ENCODE measurements at regions not wholly inside any gene's neighbourhood (a gene's known extent, or its start where the extent isn't known, plus 50 kb on each side); places are given as distances from the start of the nearest gene placed in this dataset.

DNA sequence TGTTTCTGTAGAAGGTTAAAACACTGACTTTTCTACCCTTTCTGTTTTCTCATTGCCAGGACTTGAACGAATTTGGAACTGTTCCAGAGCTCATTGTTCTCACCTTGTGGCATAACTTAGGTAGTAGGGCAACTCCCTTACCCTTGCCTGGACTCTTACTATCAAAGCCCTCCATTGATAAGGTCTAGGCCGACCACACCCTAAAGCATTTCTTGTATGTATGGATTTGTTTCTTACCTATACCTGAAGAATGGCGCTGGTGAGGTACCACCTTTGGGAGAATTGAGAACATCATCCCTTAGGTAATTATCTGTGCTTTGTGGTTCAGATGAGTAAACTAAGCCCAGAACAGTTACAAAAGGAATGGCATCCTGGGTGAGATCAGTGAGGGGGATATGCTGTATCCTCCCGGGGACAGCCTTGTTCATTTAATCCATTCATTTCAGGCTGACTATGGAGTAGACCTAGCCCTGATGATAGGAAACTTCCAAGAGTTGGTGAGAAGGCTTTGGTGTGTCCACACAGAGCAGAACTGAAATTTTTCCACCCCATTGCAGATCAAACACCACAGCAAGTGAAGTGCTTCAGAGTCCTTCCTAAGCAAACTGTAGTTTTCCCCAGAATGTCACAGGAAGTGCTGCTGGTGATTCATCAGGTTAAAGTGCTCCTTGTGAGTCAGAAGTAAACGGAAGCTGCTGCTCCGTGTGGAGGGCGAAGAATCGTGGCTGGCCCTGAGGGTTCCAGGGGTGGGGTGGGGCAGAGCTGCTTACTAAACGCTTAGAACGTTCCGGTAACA lies 113.0 kb downstream of the TEX26 start:
- 12 to 24% (median 23%) methylated on average over 11 of the region's 11 CpGs for WGBS, 5 donors
- intact Hi-C loops (cut with DNase I; ENCODE audit: low total_unique reads), result no loop called here
- Histone ChIP-seq H3K27ac (peak overlapping the region; percentile 69 to 87 (median 86)), H3K27me3 (peaks cover 0 to 3% (median 0%) of the 10 kb centered on the region in 3 donors), H3K9me3 (no peaks in the 10 kb centered on the region), H3K4me1 (peaks cover 23 to 37% (median 32%) of the 10 kb centered on the region in 4 donors), H3K36me3 (no peaks in the 10 kb centered on the region), H3K4me3 (no peak overlapping the region)
- DNase-seq, result peak; percentile 69 to 84
- peak in 2 of 3 donors; percentile 59 to 91 for TF ChIP-seq POLR2AphosphoS5 (IDR thresholded peaks at IDR 0.05)
- TF ChIP-seq, protein P1, sequence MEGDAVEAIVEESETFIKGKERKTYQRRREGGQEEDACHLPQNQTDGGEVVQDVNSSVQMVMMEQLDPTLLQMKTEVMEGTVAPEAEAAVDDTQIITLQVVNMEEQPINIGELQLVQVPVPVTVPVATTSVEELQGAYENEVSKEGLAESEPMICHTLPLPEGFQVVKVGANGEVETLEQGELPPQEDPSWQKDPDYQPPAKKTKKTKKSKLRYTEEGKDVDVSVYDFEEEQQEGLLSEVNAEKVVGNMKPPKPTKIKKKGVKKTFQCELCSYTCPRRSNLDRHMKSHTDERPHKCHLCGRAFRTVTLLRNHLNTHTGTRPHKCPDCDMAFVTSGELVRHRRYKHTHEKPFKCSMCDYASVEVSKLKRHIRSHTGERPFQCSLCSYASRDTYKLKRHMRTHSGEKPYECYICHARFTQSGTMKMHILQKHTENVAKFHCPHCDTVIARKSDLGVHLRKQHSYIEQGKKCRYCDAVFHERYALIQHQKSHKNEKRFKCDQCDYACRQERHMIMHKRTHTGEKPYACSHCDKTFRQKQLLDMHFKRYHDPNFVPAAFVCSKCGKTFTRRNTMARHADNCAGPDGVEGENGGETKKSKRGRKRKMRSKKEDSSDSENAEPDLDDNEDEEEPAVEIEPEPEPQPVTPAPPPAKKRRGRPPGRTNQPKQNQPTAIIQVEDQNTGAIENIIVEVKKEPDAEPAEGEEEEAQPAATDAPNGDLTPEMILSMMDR (IDR thresholded peaks at IDR 0.05), result no peak

GRCh38 chr13:31044364-31045285 lies 112.2 kb downstream of the TEX26 start:
- 9 to 18% (median 13%) methylated on average over 18 of the region's 18 CpGs for WGBS, 5 donors
- intact Hi-C loops (cut with DNase I; ENCODE audit: low total_unique reads), result no loop called here

DNA sequence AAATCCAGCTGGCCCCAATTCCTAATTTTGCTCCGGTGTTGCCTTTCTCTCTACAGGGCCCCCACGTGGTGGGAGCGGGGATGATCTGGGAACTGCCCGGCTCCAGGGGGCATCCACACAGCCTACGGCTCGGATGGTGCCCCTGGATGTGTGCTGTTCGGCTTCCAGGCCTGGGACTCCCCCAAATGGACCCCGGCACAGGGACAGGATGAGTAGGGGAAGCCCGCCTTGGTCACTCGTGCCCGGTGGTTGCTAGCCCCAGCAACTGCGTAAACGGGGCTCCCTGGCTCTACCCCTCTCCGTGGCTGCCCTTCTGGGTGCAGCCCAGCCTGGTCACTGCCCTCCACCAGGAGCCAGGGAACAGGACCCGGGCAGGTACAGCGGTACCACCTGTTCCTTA lies 111.5 kb downstream of the TEX26 start:
- no peak for TF ChIP-seq POLR2A (IDR thresholded peaks at IDR 0.05)
- TF ChIP-seq, protein P1 (IDR thresholded peaks at IDR 0.05), result no peak
- no peak for TF ChIP-seq POLR2AphosphoS5 (IDR thresholded peaks at IDR 0.05)
- TF ChIP-seq EP300 (IDR thresholded peaks at IDR 0.05), result no peak
- WGBS, 5 donors, result 35 to 53% (median 51%) methylated on average over 16 of the region's 16 CpGs
- Histone ChIP-seq H3K36me3 (no peaks in the 10 kb centered on the region), H3K27me3 (peaks cover 0 to 3% (median 0%) of the 10 kb centered on the region in 3 donors), H3K9me3 (no peaks in the 10 kb centered on the region), H3K4me3 (no peak overlapping the region), H3K27ac (no peak overlapping the region), H3K4me1 (peaks cover 28 to 39% (median 32%) of the 10 kb centered on the region in 4 donors)
- intact Hi-C loops (cut with DNase I; ENCODE audit: low total_unique reads), result no loop called here
- DNase-seq, result no peak

More at GRCh38 chr13:31044364-31045285, 112.2 kb downstream of the TEX26 start:
- H3K9me3 ChIP-seq, result no peaks in the 10 kb centered on the region
- no peak overlapping the region for H3K4me3 ChIP-seq
- peaks cover 0 to 3% (median 0%) of the 10 kb centered on the region in 3 donors for H3K27me3 ChIP-seq
- peak overlapping the region; percentile 69 to 87 (median 78) for H3K27ac ChIP-seq
- H3K36me3 ChIP-seq, result no peaks in the 10 kb centered on the region
- TF ChIP-seq EP300 (IDR thresholded peaks at IDR 0.05) (no peak), POLR2AphosphoS5 (IDR thresholded peaks at IDR 0.05) (peak in 1 of 3 donors; percentile 63)
- TF ChIP-seq, protein P1 (IDR thresholded peaks at IDR 0.05), result peak in 5 of 7 experiments; percentile 75 to 93 (median 92)
- peaks cover 23 to 37% (median 32%) of the 10 kb centered on the region in 4 donors for H3K4me1 ChIP-seq
- peak; percentile 83 to 95 for DNase-seq

- intact Hi-C loops (cut with DNase I; ENCODE audit: low total_unique reads), result no loop called here
- 86 to 91% (median 88%) methylated on average over 16 of the region's 16 CpGs for WGBS, 5 donors
- no peak for DNase-seq
These were observed 110.2 kb downstream of the TEX26 start for GRCh38 chr13:31042481-31043165.

More at GRCh38 chr13:31042481-31043165, 110.2 kb downstream of the TEX26 start:
- H3K36me3 ChIP-seq, result no peaks in the 10 kb centered on the region
- H3K27ac ChIP-seq, result no peak overlapping the region
- peaks cover 0 to 3% (median 0%) of the 10 kb centered on the region in 3 donors for H3K27me3 ChIP-seq
- TF ChIP-seq, protein P1 (IDR thresholded peaks at IDR 0.05), result no peak
- TF ChIP-seq POLR2AphosphoS5 (IDR thresholded peaks at IDR 0.05), result no peak
- TF ChIP-seq EP300 (IDR thresholded peaks at IDR 0.05), result no peak
- TF ChIP-seq POLR2A (IDR thresholded peaks at IDR 0.05), result no peak
- peaks cover 28 to 41% (median 34%) of the 10 kb centered on the region in 4 donors for H3K4me1 ChIP-seq
- H3K4me3 ChIP-seq, result no peak overlapping the region
- H3K9me3 ChIP-seq, result no peaks in the 10 kb centered on the region

All from stomach (tissue), 8 donors.